WTC11 (cell line): ENCODE measurements at regions not wholly inside any gene's neighbourhood (a gene's known extent, or its start where the extent isn't known, plus 50 kb on each side); places are given as distances from the start of the nearest gene placed in this dataset.

Experiments
- ESRRA ChIP-seq: sonication (generic); formaldehyde crosslinking; IDR thresholded peaks from 2 replicates; pipeline ENCODE4 v1.8.1; 2022; ENCODE audit warnings: mild to moderate bottlenecking, missing genetic modification reagents, borderline replicate concordance
- ETV6 ChIP-seq: sonication (generic); formaldehyde crosslinking; IDR thresholded peaks from 2 replicates; pipeline ENCODE4 v1.8.1; 2022; ENCODE audit warnings: mild to moderate bottlenecking, missing genetic modification reagents
- NFATC4 ChIP-seq: fragments of 250-450 bp; sonication (Bioruptor Pico); IDR thresholded peaks from 2 replicates; pipeline ENCODE4 v1.9.0; 2021; ENCODE audit warnings: mild to moderate bottlenecking
- TCF7 ChIP-seq: sonication (generic); formaldehyde crosslinking; IDR thresholded peaks from 2 replicates; pipeline ENCODE4 v1.8.0; 2022; ENCODE audit warnings: mild to moderate bottlenecking, low read depth, missing genetic modification reagents, moderate library complexity
- TF ChIP-seq, protein P1 (sequence below): fragments of 200-600 bp; IDR thresholded peaks from 2 replicates; pipeline ENCODE4 v1.8.0; 2022; ENCODE audit warnings: antibody characterized with exemption
- TF ChIP-seq, protein P2 (sequence below): sonication (generic); formaldehyde crosslinking; IDR thresholded peaks from 2 replicates; pipeline ENCODE4 v1.8.1; 2022; ENCODE audit warnings: mild to moderate bottlenecking, missing genetic modification reagents, moderate library complexity, borderline replicate concordance
- TF ChIP-seq, protein P3 (sequence below): fragments of 250-450 bp; sonication (Bioruptor Pico); conservative IDR thresholded peaks from 2 replicates; pipeline ENCODE4 v1.9.0; 2021; ENCODE audit warnings: mild to moderate bottlenecking
- TF ChIP-seq, protein P4 (sequence below): sonication (generic); formaldehyde crosslinking; conservative IDR thresholded peaks from 2 replicates; pipeline ENCODE4 v1.8.1; 2022; ENCODE audit warnings: mild to moderate bottlenecking, missing genetic modification reagents
- TF ChIP-seq, protein P5 (sequence below): sonication (generic); formaldehyde crosslinking; IDR thresholded peaks from 2 replicates; pipeline ENCODE4 v1.8.0; 2022; ENCODE audit warnings: mild to moderate bottlenecking, missing genetic modification reagents

DNA sequence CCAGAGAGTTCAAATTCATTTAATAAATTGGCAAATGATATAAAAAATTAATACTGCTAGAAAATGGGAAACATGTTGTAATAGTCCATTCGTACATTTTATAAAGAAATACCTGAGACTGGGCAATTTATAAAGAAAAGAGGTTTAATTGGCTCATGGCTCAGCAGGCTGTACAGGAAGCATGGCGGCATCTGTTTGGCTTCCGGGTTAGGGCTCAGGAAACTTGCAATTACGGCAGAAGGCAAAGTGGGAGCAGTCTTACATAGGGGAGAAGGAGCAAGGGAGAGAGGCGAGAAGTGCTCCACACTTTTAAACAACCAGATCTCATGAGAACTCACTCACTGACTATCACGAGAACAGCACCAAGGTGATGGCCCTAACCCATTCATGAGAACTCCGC lies 512.0 kb downstream of the DACH1 start:
- TF ChIP-seq, protein P1, sequence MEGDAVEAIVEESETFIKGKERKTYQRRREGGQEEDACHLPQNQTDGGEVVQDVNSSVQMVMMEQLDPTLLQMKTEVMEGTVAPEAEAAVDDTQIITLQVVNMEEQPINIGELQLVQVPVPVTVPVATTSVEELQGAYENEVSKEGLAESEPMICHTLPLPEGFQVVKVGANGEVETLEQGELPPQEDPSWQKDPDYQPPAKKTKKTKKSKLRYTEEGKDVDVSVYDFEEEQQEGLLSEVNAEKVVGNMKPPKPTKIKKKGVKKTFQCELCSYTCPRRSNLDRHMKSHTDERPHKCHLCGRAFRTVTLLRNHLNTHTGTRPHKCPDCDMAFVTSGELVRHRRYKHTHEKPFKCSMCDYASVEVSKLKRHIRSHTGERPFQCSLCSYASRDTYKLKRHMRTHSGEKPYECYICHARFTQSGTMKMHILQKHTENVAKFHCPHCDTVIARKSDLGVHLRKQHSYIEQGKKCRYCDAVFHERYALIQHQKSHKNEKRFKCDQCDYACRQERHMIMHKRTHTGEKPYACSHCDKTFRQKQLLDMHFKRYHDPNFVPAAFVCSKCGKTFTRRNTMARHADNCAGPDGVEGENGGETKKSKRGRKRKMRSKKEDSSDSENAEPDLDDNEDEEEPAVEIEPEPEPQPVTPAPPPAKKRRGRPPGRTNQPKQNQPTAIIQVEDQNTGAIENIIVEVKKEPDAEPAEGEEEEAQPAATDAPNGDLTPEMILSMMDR, result no peak
- TF ChIP-seq, protein P2, sequence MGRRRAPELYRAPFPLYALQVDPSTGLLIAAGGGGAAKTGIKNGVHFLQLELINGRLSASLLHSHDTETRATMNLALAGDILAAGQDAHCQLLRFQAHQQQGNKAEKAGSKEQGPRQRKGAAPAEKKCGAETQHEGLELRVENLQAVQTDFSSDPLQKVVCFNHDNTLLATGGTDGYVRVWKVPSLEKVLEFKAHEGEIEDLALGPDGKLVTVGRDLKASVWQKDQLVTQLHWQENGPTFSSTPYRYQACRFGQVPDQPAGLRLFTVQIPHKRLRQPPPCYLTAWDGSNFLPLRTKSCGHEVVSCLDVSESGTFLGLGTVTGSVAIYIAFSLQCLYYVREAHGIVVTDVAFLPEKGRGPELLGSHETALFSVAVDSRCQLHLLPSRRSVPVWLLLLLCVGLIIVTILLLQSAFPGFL (CRISPR knock-in tag), result no peak
- TF ChIP-seq, protein P3, sequence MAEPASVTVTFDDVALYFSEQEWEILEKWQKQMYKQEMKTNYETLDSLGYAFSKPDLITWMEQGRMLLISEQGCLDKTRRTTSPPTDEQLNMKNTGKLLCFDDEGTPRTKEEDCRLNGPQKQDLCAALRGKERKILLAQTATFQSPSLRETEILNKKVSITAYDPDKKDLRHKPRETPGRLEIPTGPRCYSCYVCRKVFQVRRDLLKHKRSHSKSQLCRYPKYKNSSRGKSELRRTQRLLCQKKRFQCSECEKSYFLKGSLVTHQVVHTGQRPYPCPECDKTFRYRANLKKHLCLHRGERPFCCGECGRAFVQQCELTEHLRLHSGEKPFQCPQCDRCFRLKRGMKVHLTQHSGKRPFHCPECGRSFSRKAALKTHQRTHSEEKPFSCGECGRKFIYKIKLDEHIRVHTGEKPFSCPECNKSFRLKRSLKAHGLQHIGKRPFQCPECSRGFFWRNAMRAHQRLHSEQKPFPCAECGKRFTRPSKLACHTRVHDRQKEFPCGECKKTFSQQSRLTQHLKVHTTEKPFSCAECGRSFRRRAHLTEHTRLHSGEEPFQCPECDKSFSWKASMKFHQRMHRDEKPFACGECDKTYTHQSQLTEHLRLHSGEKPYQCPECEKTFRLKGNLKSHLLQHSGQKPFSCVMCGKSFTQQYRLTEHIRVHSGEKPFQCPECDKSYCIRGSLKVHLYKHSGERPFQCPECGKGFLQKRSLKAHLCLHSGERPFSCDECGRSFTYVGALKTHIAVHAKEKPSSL, result no peak
- TF ChIP-seq, protein P4, sequence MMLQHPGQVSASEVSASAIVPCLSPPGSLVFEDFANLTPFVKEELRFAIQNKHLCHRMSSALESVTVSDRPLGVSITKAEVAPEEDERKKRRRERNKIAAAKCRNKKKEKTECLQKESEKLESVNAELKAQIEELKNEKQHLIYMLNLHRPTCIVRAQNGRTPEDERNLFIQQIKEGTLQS, result no peak
- TF ChIP-seq TCF7 (CRISPR knock-in tag), result no peak
- TF ChIP-seq ETV6 (CRISPR knock-in tag), result no peak
- no peak for TF ChIP-seq ESRRA
- no peak for TF ChIP-seq NFATC4 (CRISPR knock-in tag)
- TF ChIP-seq, protein P5, sequence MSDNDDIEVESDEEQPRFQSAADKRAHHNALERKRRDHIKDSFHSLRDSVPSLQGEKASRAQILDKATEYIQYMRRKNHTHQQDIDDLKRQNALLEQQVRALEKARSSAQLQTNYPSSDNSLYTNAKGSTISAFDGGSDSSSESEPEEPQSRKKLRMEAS, result no peak
